HUES48 (cell line): ENCODE measurements at regions not wholly inside any gene's neighbourhood (a gene's known extent, or its start where the extent isn't known, plus 50 kb on each side); places are given as distances from the start of the nearest gene placed in this dataset.

ENCODE experiments used
- H3K27ac ChIP-seq: one replicate; pipeline ENCODE4 v1.7.0; 2013; ENCODE audit warnings: low read depth, low read length, inconsistent platforms
- H3K27me3 ChIP-seq: 2 replicates; pipeline ENCODE4 v1.6.1; 2013; ENCODE audit warnings: mild to moderate bottlenecking, low read length; ENCODE audit not compliant: control insufficient read depth, insufficient read depth
- H3K36me3 ChIP-seq: 2 replicates; pipeline ENCODE4 v1.6.1; 2013; ENCODE audit warnings: low read length; ENCODE audit not compliant: control insufficient read depth, insufficient read depth
- H3K4me1 ChIP-seq: 2 replicates; pipeline ENCODE4 v1.6.1; 2013; ENCODE audit warnings: mild to moderate bottlenecking, low read length; ENCODE audit not compliant: control insufficient read depth, insufficient read depth
- H3K4me3 ChIP-seq: 2 replicates; pipeline ENCODE4 v1.5.1; 2013; ENCODE audit warnings: mild to moderate bottlenecking, low read depth, low read length
- H3K9ac ChIP-seq: 2 replicates; pipeline ENCODE4 v1.6.1; 2013; ENCODE audit warnings: mild to moderate bottlenecking, low read depth, low read length, moderate library complexity
- H3K9me3 ChIP-seq: 2 replicates; pipeline ENCODE4 v1.6.1; 2013; ENCODE audit warnings: low read length; ENCODE audit not compliant: control insufficient read depth, insufficient read depth

DNA sequence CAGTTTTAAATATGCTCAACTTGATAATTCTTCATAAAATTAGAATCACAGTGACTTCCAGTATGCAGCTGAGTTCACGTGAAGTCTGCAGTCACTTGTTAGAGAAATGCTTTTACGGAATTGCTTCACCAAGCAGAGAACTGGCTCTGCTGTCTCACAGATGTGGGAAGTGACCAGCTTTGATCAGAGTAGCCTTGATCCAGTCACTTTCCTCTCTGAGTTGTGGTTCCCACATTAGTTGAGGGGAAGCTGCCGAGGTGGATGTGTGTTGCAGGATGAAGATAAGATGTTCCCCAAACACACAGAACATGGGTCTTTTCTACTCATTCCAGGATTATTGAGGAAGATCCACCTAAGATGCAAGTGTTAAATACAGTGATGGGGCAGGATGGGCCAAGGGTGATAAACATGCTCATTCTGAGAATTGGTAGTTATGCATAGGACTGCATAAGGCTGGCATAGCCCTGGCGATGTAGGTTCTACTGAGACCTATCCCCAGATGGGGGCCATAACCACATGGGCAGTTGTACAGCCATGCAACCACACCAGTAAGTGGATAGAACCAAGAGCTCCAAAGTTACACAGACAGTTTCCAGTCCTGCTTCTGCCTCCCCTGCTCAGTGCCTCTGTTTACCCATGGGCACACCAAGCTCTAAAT is 168.9 kb upstream of the MAF start:
- Histone ChIP-seq H3K9me3 (no peaks in the 10 kb centered on the region), H3K4me3 (no peak overlapping the region), H3K36me3 (no peaks in the 10 kb centered on the region), H3K4me1 (peaks cover 3% of the 10 kb centered on the region), H3K27ac (no peak overlapping the region), H3K9ac (no peak overlapping the region), H3K27me3 (no peaks in the 10 kb centered on the region)

- Histone ChIP-seq H3K27ac (peak overlapping the region; percentile 50), H3K9ac (no peak overlapping the region), H3K4me1 (peaks cover 3% of the 10 kb centered on the region), H3K4me3 (no peak overlapping the region), H3K27me3 (no peaks in the 10 kb centered on the region), H3K36me3 (no peaks in the 10 kb centered on the region), H3K9me3 (no peaks in the 10 kb centered on the region)
Observed at GRCh38 chr16:79768276-79768970, 167.9 kb upstream of the MAF start.

DNA sequence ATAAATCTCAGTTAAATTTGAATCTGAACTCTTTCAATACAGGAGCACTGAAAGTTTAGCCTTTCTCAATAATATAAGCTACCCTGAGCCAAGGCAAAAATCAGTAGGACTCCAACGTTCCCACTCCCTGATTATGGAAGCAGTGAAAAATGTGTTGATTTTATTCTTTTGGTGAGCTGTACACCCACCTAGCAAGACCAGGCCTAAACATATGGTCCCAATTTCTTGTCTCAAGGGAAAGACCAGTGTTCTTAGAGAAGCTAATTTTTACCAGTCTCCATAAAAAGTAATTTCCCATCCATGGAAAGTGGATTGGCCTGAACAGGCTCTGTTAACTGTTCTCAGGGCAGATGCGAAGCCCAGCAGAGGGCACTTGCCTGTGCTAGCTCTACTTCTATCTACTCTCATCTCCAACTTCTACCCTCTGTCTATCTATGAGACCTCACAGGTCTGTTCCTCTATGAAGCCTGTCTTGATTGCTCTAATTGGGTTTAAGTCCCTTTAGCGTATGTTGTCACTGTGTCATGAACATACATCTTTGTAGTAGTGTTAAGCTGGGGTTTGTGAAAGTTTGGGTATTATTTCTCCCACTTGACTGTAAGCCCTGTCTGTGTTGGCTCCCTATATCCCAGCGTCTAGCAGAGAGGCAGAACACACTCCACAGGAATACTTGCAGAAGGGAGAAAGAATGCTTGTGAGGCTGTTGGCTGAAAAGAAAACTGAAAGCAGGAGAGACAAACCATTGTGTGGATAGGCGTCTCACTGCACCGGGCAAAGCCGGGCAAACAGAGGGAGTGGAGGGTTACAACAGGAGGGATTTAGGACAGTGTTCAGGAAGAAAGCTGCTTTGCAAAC is 167.1 kb upstream of the MAF start:
- H3K9me3 ChIP-seq = no peaks in the 10 kb centered on the region
- H3K27ac ChIP-seq = no peak overlapping the region
- no peak overlapping the region for H3K9ac ChIP-seq
- peaks cover 3% of the 10 kb centered on the region for H3K4me1 ChIP-seq
- H3K27me3 ChIP-seq = no peaks in the 10 kb centered on the region
- no peak overlapping the region for H3K4me3 ChIP-seq
- H3K36me3 ChIP-seq = no peaks in the 10 kb centered on the region

DNA sequence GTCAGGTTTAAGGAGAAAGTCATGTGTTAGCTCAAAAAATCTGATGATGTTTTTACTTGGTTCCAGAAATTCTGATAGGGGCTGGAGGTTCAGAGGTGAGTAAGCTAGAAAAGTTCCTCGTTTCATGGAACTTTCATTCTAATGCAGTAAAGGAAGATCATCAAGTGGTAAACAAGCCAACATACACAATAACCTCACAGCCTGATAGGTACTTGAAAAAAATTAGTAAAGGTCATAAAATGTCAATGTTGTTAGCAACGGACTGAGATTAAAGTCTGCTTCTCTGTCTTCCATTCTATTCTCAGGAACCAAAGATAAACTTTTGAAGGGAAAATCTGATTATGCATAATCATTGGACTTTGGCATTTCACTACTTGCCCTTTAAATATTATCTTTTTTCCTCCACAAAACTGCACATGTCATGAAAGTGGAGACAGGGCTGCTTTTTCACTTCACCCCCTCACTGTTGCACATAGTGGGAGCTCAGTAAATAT is 165.4 kb upstream of the MAF start:
- H3K9ac ChIP-seq = no peak overlapping the region
- H3K9me3 ChIP-seq = no peaks in the 10 kb centered on the region
- H3K27me3 ChIP-seq = no peaks in the 10 kb centered on the region
- peaks cover 3% of the 10 kb centered on the region for H3K4me1 ChIP-seq
- no peak overlapping the region for H3K27ac ChIP-seq
- H3K36me3 ChIP-seq = no peaks in the 10 kb centered on the region
- no peak overlapping the region for H3K4me3 ChIP-seq

GRCh38 chr16:79765431-79765830 is 164.9 kb upstream of the MAF start:
- Histone ChIP-seq H3K36me3 (no peaks in the 10 kb centered on the region), H3K4me3 (no peak overlapping the region), H3K9me3 (no peaks in the 10 kb centered on the region), H3K4me1 (peaks cover 3% of the 10 kb centered on the region; the same call in 1 of the 2 replicates), H3K27ac (no peak overlapping the region), H3K9ac (no peak overlapping the region), H3K27me3 (no peaks in the 10 kb centered on the region)

- Histone ChIP-seq H3K36me3 (no peaks in the 10 kb centered on the region), H3K4me3 (no peak overlapping the region), H3K4me1 (peaks cover 3% of the 10 kb centered on the region; the same call in 1 of the 2 replicates), H3K27ac (no peak overlapping the region), H3K27me3 (no peaks in the 10 kb centered on the region), H3K9me3 (no peaks in the 10 kb centered on the region), H3K9ac (no peak overlapping the region)
Observed at GRCh38 chr16:79764415-79765110, 164.0 kb upstream of the MAF start.

DNA sequence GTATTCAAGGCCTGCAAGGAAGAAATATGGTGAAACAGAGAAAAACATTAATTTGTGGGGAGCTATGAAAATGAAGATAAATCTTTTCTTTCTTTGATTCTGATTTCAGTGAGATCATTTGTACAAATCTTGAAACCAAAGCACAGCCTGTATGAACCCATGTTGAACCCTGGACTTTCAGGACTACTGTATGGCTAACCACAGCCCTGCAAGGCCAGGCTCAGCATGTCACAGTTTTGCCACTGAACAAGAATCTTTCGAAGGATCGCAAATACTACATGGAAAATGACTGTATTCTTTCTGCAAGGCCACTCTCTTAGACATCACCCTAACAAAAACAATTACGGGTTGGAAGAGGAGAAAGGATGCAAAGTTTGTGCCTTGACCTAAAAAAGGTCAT is 161.7 kb upstream of the MAF start:
- Histone ChIP-seq H3K4me3 (no peak overlapping the region), H3K9me3 (no peaks in the 10 kb centered on the region), H3K27ac (no peak overlapping the region), H3K4me1 (no peaks in the 10 kb centered on the region), H3K36me3 (no peaks in the 10 kb centered on the region), H3K27me3 (no peaks in the 10 kb centered on the region), H3K9ac (no peak overlapping the region)

DNA sequence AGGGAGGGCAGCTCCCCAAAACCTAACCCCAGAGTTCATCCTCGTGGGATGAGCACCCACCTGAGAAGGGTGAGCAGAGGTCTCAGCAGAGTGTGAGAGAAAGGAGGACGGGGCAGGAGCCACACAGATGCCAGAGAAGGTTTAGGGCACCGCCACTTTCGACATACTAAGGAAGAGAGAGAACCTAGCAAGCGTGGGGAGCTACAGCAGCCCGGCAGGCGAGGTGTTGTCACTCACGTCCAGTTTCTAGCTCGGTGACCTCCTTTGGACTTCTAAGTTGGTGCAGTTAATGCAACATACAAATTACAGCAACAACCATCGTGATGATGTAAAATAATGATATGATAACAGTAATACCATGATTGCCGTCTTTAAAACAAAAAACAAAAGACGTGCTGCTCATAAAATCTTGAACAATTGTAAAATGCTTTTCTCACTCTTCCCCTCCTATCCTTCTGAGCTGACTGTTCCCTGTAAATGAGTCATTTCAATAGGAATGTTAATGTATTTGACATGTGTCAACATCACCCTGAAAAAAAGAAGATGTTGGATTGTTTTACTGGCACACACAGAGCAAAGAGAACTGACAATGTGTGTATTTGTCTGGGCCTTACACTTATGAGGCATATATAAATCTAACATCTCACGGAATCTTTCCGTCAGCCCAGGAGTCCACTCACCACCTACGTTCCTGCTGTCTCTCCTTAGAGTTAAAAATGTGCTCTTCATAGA is 158.2 kb upstream of the MAF start:
- no peak overlapping the region for H3K9ac ChIP-seq
- H3K36me3 ChIP-seq = no peaks in the 10 kb centered on the region
- no peaks in the 10 kb centered on the region for H3K4me1 ChIP-seq
- no peak overlapping the region for H3K27ac ChIP-seq
- H3K27me3 ChIP-seq = no peaks in the 10 kb centered on the region
- H3K9me3 ChIP-seq = no peaks in the 10 kb centered on the region
- no peak overlapping the region for H3K4me3 ChIP-seq

DNA sequence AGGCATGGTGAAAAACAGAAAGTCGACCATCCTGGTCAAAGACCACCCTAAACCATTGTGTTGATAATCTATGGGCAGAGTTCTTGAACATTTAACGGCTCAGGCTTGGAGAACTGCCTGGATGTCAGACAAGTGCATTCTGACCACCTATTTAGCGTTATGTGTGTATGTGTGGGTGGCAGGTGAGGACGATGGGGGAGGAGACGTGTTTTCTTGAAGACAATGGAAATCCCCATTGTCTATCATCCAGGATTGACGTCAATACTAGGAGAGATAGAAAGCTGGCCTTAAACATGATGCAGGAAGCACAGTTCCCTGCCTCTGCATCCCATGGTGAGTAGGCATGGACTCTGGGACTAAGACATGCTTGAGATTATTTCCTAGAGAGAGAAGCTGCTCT is 157.4 kb upstream of the MAF start:
- Histone ChIP-seq H3K4me3 (no peak overlapping the region), H3K27ac (no peak overlapping the region), H3K36me3 (no peaks in the 10 kb centered on the region), H3K27me3 (no peaks in the 10 kb centered on the region), H3K9me3 (no peaks in the 10 kb centered on the region), H3K9ac (no peak overlapping the region), H3K4me1 (no peaks in the 10 kb centered on the region)

DNA sequence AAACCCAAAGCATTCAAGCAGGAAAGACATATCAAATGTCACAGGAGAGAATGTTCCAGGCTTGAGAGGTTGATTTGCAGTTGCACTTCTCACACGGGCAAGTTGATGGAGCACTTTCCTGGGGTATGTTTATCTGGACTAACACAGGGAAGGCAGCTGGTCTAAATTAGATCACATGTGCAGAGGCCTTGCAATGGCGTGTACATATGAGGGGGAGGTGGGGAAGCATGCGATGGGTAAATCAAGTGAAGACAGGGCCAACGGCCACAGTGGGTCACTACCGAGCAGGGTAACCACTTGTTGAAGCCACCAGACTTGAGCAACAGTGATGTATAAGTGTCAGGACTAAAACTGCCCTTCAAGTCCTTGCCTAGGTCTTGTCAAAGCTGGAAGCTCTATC is 156.6 kb upstream of the MAF start:
- H3K36me3 ChIP-seq = no peaks in the 10 kb centered on the region
- H3K9me3 ChIP-seq = no peaks in the 10 kb centered on the region
- H3K27ac ChIP-seq = no peak overlapping the region
- no peak overlapping the region for H3K9ac ChIP-seq
- H3K27me3 ChIP-seq = no peaks in the 10 kb centered on the region
- no peaks in the 10 kb centered on the region for H3K4me1 ChIP-seq
- H3K4me3 ChIP-seq = no peak overlapping the region
